GM12865 (cell line): ENCODE measurements at regions not wholly inside any gene's neighbourhood (a gene's known extent, or its start where the extent isn't known, plus 50 kb on each side); places are given as distances from the start of the nearest gene placed in this dataset.

Experiments
- DNase-seq: peaks from one replicate; pipeline ENCODE4 v3.0.0; 2010; ENCODE audit warnings: low read depth
- H3K4me3 ChIP-seq: 2 replicates; pipeline ENCODE4 v1.5.1; 2011; ENCODE audit warnings: mild to moderate bottlenecking, low read depth, low read length, control low read depth
- TF ChIP-seq, protein P1 (sequence below): IDR thresholded peaks from 2 replicates; pipeline ENCODE4 v1.5.1; 2011; ENCODE audit warnings: low read length, control low read depth, low read depth, inconsistent platforms; ENCODE audit not compliant: insufficient read depth; ENCODE audit errors: missing control alignments

DNA sequence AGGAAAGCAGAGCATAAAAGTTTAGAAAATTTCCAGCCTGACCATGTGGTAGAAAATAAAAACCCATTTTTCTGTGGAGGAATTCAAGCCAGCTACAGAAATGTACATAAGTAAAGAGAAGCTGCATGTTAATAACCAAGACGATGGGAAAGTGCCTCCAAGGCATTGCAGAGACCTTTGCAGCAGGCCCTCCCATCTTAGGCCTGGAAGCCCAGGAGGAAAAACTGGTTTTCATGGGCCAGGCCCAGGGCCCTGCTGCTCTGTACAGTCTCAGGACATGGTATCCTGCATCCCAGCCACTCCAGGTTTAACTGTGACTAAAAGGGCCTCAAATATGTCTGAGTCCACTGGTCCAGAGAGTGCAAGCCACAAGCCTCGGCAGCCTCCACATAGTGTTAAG, 754.8 kb upstream of the RIOK2 start:
- H3K4me3 ChIP-seq, result no peak overlapping the region
- no peak for DNase-seq
- TF ChIP-seq, protein P1, sequence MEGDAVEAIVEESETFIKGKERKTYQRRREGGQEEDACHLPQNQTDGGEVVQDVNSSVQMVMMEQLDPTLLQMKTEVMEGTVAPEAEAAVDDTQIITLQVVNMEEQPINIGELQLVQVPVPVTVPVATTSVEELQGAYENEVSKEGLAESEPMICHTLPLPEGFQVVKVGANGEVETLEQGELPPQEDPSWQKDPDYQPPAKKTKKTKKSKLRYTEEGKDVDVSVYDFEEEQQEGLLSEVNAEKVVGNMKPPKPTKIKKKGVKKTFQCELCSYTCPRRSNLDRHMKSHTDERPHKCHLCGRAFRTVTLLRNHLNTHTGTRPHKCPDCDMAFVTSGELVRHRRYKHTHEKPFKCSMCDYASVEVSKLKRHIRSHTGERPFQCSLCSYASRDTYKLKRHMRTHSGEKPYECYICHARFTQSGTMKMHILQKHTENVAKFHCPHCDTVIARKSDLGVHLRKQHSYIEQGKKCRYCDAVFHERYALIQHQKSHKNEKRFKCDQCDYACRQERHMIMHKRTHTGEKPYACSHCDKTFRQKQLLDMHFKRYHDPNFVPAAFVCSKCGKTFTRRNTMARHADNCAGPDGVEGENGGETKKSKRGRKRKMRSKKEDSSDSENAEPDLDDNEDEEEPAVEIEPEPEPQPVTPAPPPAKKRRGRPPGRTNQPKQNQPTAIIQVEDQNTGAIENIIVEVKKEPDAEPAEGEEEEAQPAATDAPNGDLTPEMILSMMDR, result no peak

DNA sequence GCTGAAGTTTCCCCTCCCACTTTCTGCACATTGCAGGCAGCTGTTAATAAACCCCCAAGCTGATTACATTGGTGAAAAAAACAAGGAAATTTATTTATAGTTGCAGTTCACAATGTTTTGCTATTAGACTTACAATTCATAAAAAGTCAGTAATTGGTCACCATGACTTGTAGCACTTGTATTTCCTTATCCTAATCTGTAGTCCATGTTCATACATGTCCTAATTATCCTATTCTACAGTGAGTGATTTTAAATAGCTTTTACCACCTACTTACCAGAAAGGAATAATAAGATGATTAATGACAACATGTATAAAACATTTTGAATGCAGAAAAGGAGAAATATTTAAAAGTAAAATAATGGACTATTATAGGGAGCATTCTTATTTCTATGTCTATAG, 760.0 kb upstream of the RIOK2 start:
- TF ChIP-seq, protein P1, result no peak
- H3K4me3 ChIP-seq, result no peak overlapping the region
- DNase-seq, result no peak

DNA sequence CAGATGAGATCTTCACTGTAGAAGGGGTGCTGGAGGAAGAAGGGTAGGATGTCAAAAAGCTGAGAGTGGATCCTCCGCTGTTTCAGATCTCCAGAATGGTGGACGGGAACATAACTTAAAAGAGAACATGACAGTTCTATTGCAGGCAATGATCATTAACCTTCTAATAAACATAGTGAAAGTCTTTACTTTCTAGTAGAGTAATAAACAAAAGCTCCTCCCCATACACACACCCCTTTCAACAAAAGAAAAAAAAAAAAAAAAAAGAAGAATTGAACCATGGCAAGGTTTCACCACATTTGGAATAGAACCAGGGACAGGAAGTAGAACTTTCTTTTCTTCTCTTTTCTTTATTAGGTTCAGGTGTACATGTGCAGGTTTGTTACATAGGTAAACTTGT, 768.1 kb upstream of the RIOK2 start:
- no peak overlapping the region for H3K4me3 ChIP-seq
- DNase-seq, result no peak
- TF ChIP-seq, protein P1, result no peak

DNA sequence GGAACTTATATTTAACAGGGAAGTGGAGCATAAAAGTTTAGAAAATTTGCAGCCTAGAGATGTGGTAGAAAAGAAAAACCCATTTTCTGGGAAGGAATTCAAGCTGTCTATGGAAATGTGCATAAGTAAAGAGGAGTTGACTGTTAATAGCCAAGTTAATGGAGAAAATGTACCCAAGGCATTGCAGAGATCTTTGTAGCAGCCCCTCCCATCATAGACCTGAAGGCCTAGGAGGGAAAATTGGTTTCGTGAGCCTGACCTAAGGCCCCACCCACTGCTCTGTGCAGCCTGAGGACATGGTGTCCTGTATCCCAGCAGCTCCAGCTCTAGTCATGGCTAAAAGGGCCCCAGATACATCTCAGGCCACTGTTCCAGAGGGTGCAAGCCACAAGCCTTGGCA, 772.4 kb upstream of the RIOK2 start:
- DNase-seq, result no peak
- TF ChIP-seq, protein P1, result no peak

DNA sequence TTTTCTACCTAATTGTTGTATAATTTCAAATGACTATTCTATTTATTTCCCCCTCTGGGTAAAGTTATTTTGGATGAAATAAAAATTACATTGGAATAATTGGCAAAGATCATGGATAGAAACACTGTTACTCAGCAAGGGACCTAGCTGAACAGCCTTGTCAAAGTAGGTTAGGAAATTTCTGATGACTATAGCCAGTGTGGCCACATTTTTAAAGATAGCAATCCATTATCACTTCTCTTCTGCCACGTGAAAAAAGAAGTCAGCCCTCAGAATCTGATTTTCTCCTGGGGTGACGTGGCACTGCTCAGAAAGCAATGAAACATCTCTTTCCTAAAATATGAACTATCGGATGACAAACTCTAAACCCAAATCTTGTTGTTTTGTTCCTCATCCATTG, 784.2 kb upstream of the RIOK2 start:
- no peak for DNase-seq
- H3K4me3 ChIP-seq, result no peak overlapping the region
- TF ChIP-seq, protein P1, result no peak

More for the DNA sequence above, 772.4 kb upstream of the RIOK2 start:
- H3K4me3 ChIP-seq, result no peak overlapping the region

DNA sequence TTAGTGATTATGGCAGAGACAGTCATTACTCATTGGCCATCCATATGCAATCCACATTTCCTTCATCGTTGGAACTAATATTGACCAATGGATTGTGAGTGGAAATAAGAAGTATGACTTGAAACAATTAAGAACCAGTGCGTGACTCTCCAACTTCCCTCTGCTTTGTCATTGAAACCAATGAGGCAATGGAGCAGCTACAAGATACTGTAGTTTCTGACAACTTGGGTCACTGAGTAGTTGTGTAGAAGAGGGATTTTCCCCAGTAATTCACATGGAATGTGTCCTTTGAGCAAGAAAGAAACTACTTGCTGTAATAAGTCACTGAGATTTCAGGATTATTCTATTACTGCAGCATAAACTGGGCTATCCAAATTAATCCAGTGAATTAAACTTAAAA, 785.3 kb upstream of the RIOK2 start:
- DNase-seq, result no peak
- TF ChIP-seq, protein P1, result no peak
- no peak overlapping the region for H3K4me3 ChIP-seq

DNA sequence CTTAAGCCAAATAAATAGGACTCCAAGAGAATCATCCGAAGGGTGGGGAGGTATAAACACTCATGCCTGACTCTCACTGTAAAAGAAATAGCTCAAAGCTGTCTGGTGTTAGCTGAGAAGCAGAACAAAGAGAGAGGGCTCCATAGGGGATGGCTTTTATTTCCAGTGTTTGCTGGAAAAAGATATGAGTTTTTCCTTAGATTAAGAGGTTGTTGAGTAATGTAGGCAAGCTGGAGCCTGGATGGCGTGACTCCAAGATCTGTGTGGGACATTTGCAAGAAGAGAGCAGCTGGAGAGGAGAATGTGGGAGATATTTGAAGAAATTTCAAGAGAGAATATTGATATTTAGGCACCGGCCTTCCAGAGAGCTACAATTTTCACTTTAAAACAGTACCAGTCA, 793.7 kb upstream of the RGMB start:
- H3K4me3 ChIP-seq, result no peak overlapping the region
- TF ChIP-seq, protein P1, result no peak
- no peak for DNase-seq
